RWPE1 (cell line): ENCODE measurements at regions not wholly inside any gene's neighbourhood (a gene's known extent, or its start where the extent isn't known, plus 50 kb on each side); places are given as distances from the start of the nearest gene placed in this dataset.

Source experiments
- CTCF ChIA-PET: fragments of 350-600 bp; sonication (Branson Sonifier 250); formaldehyde crosslinking; extraction: SDS; loops from one replicate; lab custom pipeline; 2021; lab: Yijun Ruan, JAX
- POLR2A ChIA-PET: fragments of 400-600 bp; formaldehyde crosslinking; extraction: SDS; loops from one replicate; lab custom pipeline; 2020; ENCODE audit warnings: antibody characterized with exemption; ENCODE audit not compliant: low non-redundant PET; lab: Yijun Ruan, JAX
- DNase-seq: peaks from one replicate; pipeline ENCODE4 v3.0.0; 2012; ENCODE audit warnings: low spot score
- H3K27ac ChIP-seq: fragments of 450-650 bp; 2 replicates; pipeline ENCODE4 v1.5.1; 2017
- TF ChIP-seq, protein P1 (sequence below): fragments of 450-650 bp; conservative IDR thresholded peaks from 2 replicates; pipeline ENCODE4 v1.5.1; 2017; ENCODE audit warnings: low read depth, mild to moderate bottlenecking

DNA sequence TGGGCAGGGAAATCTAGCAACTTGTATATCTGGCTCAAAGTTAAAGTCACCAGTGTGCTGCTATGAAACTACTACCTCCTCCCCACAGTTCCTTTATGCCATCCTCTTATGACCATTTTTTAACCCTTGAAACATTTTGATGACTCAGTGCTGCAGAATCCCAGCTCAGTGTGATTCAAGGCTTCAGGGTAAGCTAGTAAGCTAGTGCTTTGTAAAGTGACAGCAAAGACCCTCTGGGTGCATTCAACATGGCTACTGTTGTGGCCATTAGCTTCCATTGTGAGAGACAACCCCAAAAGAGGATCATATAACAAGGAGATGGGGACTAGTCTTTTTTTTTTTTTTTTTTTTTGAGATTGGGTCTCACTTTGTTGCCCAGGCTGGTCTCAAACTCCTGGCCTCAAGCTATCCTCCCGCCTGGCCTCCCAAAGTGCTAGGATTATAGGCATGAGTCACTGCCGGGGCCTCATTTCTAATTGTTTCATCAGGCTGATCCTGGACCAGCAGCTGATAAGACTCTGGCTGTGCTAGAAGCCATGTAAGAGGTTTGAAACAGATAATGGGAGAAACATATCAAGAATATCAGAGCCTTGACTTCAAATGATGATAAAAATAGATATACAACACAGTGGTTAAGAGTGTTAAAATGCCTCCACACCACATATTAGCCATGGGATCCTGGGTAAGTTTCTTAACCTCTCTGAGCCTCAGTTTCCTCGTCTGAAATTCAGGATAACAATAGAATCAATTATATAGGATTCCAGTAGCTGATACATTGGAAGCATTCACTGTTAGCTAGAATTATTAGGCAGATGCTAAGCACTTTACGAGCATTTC is 65.7 kb upstream of the RTN4 start:
- H3K27ac ChIP-seq = no peak overlapping the region
- CTCF ChIA-PET = interaction anchor here (0.6 kb wide), 1 partner anchor 1077 kb away, joined by 6 read pairs; no protein-coding TSS in a partner anchor
- POLR2A ChIA-PET = no interaction called here

DNA sequence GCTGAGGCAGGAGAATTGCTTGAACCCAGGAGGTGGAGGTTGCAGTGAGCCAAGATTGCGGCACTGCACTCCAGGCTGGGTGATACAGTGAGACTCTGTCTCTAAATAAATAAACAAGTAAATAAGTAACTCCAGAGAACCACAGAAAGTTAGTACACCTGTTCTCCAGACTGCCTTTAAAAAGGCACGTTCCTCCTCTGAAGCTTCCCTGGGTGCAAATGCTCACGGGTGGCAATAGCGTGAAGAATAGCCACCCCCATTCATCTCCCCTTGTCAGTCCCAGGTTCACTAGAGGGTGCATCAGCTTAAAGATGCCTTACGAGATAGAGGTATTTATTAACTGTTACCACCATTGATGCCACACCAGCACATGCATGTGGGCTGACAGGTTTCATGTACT is 64.3 kb upstream of the RTN4 start:
- H3K27ac ChIP-seq = no peak overlapping the region
- ChIA-PET POLR2A (no interaction called here), CTCF (no interaction called here)
- TF ChIP-seq, protein P1, sequence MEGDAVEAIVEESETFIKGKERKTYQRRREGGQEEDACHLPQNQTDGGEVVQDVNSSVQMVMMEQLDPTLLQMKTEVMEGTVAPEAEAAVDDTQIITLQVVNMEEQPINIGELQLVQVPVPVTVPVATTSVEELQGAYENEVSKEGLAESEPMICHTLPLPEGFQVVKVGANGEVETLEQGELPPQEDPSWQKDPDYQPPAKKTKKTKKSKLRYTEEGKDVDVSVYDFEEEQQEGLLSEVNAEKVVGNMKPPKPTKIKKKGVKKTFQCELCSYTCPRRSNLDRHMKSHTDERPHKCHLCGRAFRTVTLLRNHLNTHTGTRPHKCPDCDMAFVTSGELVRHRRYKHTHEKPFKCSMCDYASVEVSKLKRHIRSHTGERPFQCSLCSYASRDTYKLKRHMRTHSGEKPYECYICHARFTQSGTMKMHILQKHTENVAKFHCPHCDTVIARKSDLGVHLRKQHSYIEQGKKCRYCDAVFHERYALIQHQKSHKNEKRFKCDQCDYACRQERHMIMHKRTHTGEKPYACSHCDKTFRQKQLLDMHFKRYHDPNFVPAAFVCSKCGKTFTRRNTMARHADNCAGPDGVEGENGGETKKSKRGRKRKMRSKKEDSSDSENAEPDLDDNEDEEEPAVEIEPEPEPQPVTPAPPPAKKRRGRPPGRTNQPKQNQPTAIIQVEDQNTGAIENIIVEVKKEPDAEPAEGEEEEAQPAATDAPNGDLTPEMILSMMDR = no peak
- DNase-seq = no peak

More for the DNA sequence above, 65.7 kb upstream of the RTN4 start:
- TF ChIP-seq, protein P1 = no peak
- no peak for DNase-seq

DNA sequence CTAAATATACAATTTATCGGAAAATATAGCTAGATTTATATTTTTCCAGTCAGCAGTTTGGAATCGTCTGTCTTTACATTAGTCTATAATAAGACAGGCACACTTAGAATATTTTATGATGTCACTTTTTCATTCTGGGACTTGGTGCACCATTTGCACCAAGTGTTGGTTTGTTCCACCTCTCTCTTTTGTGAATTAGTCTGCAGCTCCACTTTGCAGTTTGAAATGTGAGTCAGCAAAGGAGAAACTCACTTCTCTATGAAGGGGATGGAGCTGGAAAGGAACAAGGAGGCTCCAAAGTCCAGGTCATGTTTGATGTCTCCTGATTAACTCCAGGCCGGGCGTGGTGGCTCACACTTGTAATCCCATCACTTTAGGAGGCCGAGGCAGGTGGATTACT is 63.8 kb upstream of the RTN4 start:
- TF ChIP-seq, protein P1 = no peak
- H3K27ac ChIP-seq = no peak overlapping the region
- DNase-seq = no peak
- POLR2A ChIA-PET = no interaction called here
- CTCF ChIA-PET = interaction anchor here (0.8 kb wide), 1 partner anchor 457 kb away, joined by 3 read pairs; no protein-coding TSS in a partner anchor

DNA sequence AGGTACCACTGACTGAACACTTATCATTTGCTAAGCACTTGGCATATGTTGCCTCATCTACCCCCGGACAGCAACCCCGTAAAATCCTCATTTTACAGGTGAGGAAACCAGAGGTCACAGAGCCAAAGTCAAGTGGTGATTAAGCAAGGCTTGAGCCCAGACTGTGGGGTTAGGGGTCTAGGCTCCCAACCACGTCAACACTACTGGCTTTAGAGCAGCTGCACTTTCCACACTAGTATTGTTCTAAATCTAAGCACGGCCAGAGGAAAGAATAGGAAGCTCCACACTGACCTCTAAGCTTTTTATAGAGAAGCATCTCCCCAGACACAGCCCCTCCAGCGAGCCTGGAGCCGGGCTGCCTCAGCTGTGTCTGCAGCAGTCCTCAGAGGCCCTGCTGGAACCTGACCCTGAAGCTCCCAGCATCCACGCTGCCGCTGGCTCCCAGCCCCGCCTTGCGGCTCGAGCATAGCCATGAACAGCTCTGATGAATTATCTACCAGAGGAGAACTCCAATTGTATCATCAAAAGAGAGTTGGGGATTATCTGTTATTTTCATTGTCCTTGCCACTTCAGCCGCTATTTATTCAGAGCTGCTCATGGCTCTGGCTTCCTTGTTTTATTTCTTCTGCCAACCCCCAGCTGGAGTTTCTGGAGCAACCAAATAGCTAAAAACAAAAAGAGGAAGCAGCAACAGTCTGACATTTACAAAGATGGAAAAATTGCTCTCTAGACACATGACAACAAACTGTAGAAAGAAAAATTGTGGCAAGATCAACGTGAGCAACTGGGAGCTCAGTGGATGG is 62.2 kb upstream of the RTN4 start:
- TF ChIP-seq, protein P1 = no peak
- ChIA-PET POLR2A (no interaction called here), CTCF (interaction anchor here (0.6 kb wide), 1 partner anchor 8 kb away, joined by 3 read pairs; no protein-coding TSS in a partner anchor)
- no peak for DNase-seq
- no peak overlapping the region for H3K27ac ChIP-seq

DNA sequence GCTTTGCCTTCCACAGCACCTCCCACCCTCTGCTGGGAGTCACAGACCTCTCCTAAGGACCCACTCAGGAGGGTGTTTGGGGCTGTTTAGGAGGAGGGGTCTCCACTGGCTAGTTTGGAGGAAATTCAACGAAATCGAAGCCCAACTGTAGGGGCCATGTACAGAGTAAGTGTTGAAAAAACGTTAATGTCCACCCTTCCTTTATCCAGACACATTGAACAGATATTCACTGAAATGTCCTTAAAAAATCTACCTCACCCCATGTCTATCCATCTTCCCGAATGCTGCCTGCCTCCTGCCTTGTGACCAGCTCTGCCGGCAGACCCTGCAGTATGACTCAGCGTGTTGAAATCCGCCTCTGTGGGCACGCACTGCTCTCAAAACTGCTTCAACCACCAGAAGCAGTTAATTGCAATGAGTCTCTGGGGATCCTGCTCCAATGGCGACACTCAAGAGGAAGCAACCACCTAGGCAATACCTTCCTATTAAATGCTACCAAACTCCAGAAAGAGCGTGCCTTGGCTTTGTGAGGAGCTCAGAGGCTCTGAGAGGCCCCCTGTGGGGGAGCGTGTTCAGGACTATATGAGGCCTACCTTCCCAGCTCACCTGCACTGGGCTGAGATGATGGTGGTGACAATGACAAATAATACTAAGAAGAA is 61.4 kb upstream of the RTN4 start:
- ChIA-PET CTCF (no interaction called here), POLR2A (no interaction called here)
- TF ChIP-seq, protein P1 = no peak
- peak; percentile 41 for DNase-seq
- peak overlapping the region; percentile 24 for H3K27ac ChIP-seq

DNA sequence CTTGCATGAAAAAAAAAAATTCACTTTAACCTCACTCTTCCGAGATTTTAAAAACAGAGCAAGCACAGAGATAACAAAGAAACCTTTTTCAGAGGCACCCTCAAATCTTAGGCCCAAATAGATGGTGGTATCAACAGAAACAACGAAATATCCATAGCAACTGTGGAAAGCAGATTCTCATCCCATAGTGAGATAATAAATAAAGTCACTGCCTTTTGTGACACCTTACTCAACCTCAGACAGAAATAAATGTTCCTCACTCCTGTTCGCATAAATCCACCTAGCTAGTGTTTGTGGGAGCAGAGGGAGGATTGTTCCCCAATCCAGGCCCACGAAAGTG is 60.9 kb upstream of the RTN4 start:
- POLR2A ChIA-PET = no interaction called here
- no peak for DNase-seq
- CTCF ChIA-PET = no interaction called here
- H3K27ac ChIP-seq = peak overlapping the region; percentile 24
- TF ChIP-seq, protein P1 = no peak
